B cell (primary cell): ENCODE measurements at regions not wholly inside any gene's neighbourhood (a gene's known extent, or its start where the extent isn't known, plus 50 kb on each side); places are given as distances from the start of the nearest gene placed in this dataset.

ENCODE experiments used
- ATAC-seq: fragments of 200-7000 bp; cut with Tn5 transposase; one replicate; pipeline ENCODE4 v1.10.0; 2021; ENCODE audit warnings: low read depth, mild to moderate bottlenecking, moderate number of reproducible peaks, moderate library complexity
- CTCF ChIA-PET: fragments of 350-600 bp; sonication (Branson Sonifier 250); formaldehyde crosslinking; loops from one replicate; lab custom pipeline; 2021; ENCODE audit warnings: antibody characterized with exemption, inconsistent platforms; lab: Charles Lee
- POLR2A ChIA-PET: fragments of 350-600 bp; sonication (Branson Sonifier 250); formaldehyde crosslinking; loops from one replicate; lab custom pipeline; 2021; ENCODE audit warnings: antibody characterized with exemption; lab: Charles Lee
- DNase-seq: peaks from one replicate; pipeline ENCODE4 v3.0.0; 2013
- H2AFZ ChIP-seq: 2 replicates; pipeline ENCODE4 v1.6.1; 2012; ENCODE audit warnings: mild to moderate bottlenecking, low read depth, low read length; ENCODE audit not compliant: insufficient read depth, poor library complexity, severe bottlenecking
- H3K27ac ChIP-seq, 2 donors: 1 replicate in 1 of 2; 2 replicates in 1 of 2; pipeline ENCODE4 v1.5.1; 2012 to 2013; ENCODE audit warnings: low read length in 2 of 2, mild to moderate bottlenecking in 2 of 2, moderate library complexity in 1 of 2
- H3K27me3 ChIP-seq, 4 experiments: fragments of 200-600 bp in 1 of 4; sonication (generic) in 1 of 4; replicated peaks in 1 of 4; 1 replicate in 2 of 4; 2 replicates in 2 of 4; pipeline versions ENCODE4 v1.6.1 to v1.7.0; 2013 to 2016; ENCODE audit warnings: low read length in 3 of 4, mild to moderate bottlenecking in 2 of 4, mixed read lengths in 1 of 4, moderate library complexity in 1 of 4; ENCODE audit not compliant: insufficient read depth in 4 of 4, control insufficient read depth in 3 of 4; ENCODE audit errors: control extremely low read depth in 1 of 4
- H3K36me3 ChIP-seq, 2 experiments: replicated peaks in 1 of 2; 1 replicate in 1 of 2; 2 replicates in 1 of 2; pipeline versions ENCODE4 v1.6.1 to v1.7.1; 2013; ENCODE audit warnings: low read length in 1 of 2; ENCODE audit not compliant: insufficient read depth in 2 of 2, control insufficient read depth in 1 of 2; ENCODE audit errors: control extremely low read depth in 1 of 2, extremely low read depth in 1 of 2
- H3K4me1 ChIP-seq, 2 donors: fragments of 200-600 bp in 1 of 2; sonication (generic) in 1 of 2; 1 replicate in 1 of 2; 2 replicates in 1 of 2; pipeline versions ENCODE4 v1.5.1 to v1.6.1; 2013 to 2017; ENCODE audit warnings: low read length in 2 of 2; ENCODE audit not compliant: control insufficient read depth in 2 of 2, insufficient read depth in 2 of 2
- H3K4me2 ChIP-seq: replicated peaks from 2 replicates; pipeline ENCODE3; 2012; ENCODE audit warnings: mild to moderate bottlenecking, low read depth, low read length; ENCODE audit not compliant: poor library complexity, severe bottlenecking
- H3K4me3 ChIP-seq, 5 experiments: fragments of 200-600 bp in 1 of 5; sonication (generic) in 1 of 5; 1 replicate in 3 of 5; 2 replicates in 2 of 5; pipeline versions ENCODE4 v1.5.1 to v1.7.0; 2011 to 2016; ENCODE audit warnings: low read length in 4 of 5, mild to moderate bottlenecking in 4 of 5, low read depth in 2 of 5, control low read depth in 1 of 5, moderate library complexity in 1 of 5; ENCODE audit not compliant: insufficient read depth in 1 of 5; ENCODE audit errors: control extremely low read depth in 1 of 5, extremely low read depth in 1 of 5
- H3K79me2 ChIP-seq: fragments of 200-600 bp; sonication (generic); one replicate; pipeline ENCODE4 v1.6.0; 2016; ENCODE audit warnings: low read length; ENCODE audit not compliant: control insufficient read depth, insufficient read depth
- H3K9ac ChIP-seq: fragments of 200-600 bp; sonication (generic); 2 replicates; pipeline ENCODE4 v1.6.1; 2017; ENCODE audit warnings: mild to moderate bottlenecking, low read length, moderate library complexity
- H3K9me3 ChIP-seq, 3 donors: one replicate each; pipeline versions ENCODE4 v1.6.1 to v1.7.1; 2013; ENCODE audit warnings: low read length in 2 of 3; ENCODE audit not compliant: control insufficient read depth in 2 of 3, insufficient read depth in 1 of 3; ENCODE audit errors: control extremely low read depth in 1 of 3
- H4K20me1 ChIP-seq: 2 replicates; pipeline ENCODE4 v1.6.0; 2012; ENCODE audit warnings: mild to moderate bottlenecking, low read length; ENCODE audit not compliant: insufficient read depth, control insufficient read depth, poor library complexity, severe bottlenecking
- H3K27ac Mint-ChIP-seq: one replicate; pipeline ENCODE4 v1.8.0; 2021; ENCODE audit warnings: mixed read lengths
- H3K27me3 Mint-ChIP-seq: one replicate; pipeline ENCODE4 v1.8.0; 2021; ENCODE audit warnings: mixed read lengths
- H3K4me1 Mint-ChIP-seq: one replicate; pipeline ENCODE4 v1.8.0; 2021; ENCODE audit warnings: mixed read lengths
- H3K4me3 Mint-ChIP-seq: one replicate; pipeline ENCODE4 v1.8.0; 2021; ENCODE audit warnings: mixed read lengths
- H3K9me3 Mint-ChIP-seq: one replicate; pipeline ENCODE4 v1.8.0; 2022; ENCODE audit warnings: mixed read lengths; ENCODE audit not compliant: insufficient read depth
- CTCF ChIP-seq: fragments of 200-600 bp; IDR thresholded peaks from one replicate; pipeline ENCODE4 v1.8.0; 2022; ENCODE audit warnings: antibody characterized with exemption, mild to moderate bottlenecking
- EZH2 ChIP-seq: IDR thresholded peaks from 2 replicates; pipeline ENCODE4 v1.6.1; 2012; ENCODE audit warnings: borderline replicate concordance, low read depth, mild to moderate bottlenecking, moderate library complexity, low read length; ENCODE audit not compliant: insufficient read depth, poor library complexity, severe bottlenecking
- WGBS: methylation state at CpG from one replicate; pipeline ENCODE4 v1.1.5; 2013; ENCODE audit warnings: missing lambda C conversion rate; ENCODE audit not compliant: insufficient coverage; 5-methylcytosine and 5-hydroxymethylcytosine counted together
- intact Hi-C: fragments of 100-400 bp; cut with micrococcal nuclease; formaldehyde crosslinking; loops from one replicate; pipeline ENCODE4 v1.10.0; 2022

- H3K27me3 ChIP-seq, result no peaks in the 10 kb centered on the region
- no peaks in the 10 kb centered on the region for H3K4me1 Mint-ChIP-seq
- no peak overlapping the region for H3K4me3 ChIP-seq
- no peaks in the 10 kb centered on the region for H3K4me1 ChIP-seq
- no peak overlapping the region for H2AFZ ChIP-seq
- no peak overlapping the region for H3K27ac Mint-ChIP-seq
- no peaks in the 10 kb centered on the region for H3K36me3 ChIP-seq
- peaks cover 6% of the 10 kb centered on the region for H3K27me3 Mint-ChIP-seq
- WGBS, result no CpG with 5 or more reads among the region's 3 CpGs
- DNase-seq (no peak), ATAC-seq (no peak)
- no peak overlapping the region for H3K4me3 Mint-ChIP-seq
- H3K79me2 ChIP-seq, result no peaks in the 10 kb centered on the region
- H3K9me3 Mint-ChIP-seq, result no peaks in the 10 kb centered on the region
- no peak overlapping the region for H3K9ac ChIP-seq
- intact Hi-C loops, result no loop called here
- peaks cover 0 to 5% (median 0%) of the 10 kb centered on the region in 3 donors for H3K9me3 ChIP-seq
- TF ChIP-seq CTCF (no peak), EZH2 (no peak)
- no peak overlapping the region for H3K27ac ChIP-seq
- no peaks in the 10 kb centered on the region for H4K20me1 ChIP-seq
- CTCF ChIA-PET, result no interaction called here
- POLR2A ChIA-PET, result no interaction called here
- H3K4me2 ChIP-seq, result no peak overlapping the region
Observed at GRCh38 chr6:17193106-17193775, 87.9 kb upstream of the RBM24 start.

DNA sequence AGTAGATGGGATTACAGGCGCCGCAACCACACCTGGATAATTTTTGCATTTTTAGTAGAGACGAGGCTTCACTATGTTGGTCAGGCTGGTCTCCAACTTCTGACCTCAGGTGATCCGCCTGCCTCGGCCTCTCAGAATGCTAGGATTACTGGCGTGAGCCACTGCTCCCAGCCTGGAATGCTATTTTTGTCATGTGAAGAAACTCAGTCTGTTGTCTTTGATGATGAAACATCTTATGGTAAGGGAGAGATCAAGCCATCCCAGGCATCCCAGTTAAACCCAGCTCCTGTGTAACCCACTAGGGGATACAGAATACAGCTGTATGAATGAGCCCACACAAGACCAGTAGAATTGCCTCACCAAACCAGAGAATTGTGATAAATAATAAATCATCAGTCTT, 83.6 kb upstream of the RBM24 start:
- Histone ChIP-seq H3K79me2 (no peaks in the 10 kb centered on the region), H3K4me3 (no peak overlapping the region), H3K9ac (no peak overlapping the region), H3K4me2 (no peak overlapping the region), H3K36me3 (no peaks in the 10 kb centered on the region), H3K27ac (no peak overlapping the region), H3K4me1 (no peaks in the 10 kb centered on the region), H2AFZ (no peak overlapping the region), H3K27me3 (no peaks in the 10 kb centered on the region), H4K20me1 (no peaks in the 10 kb centered on the region), H3K9me3 (peaks cover 0 to 13% (median 3%) of the 10 kb centered on the region in 3 donors)
- WGBS, result 93% methylated on average over 4 of the region's 6 CpGs
- Mint-ChIP-seq H3K4me1 (no peaks in the 10 kb centered on the region), H3K9me3 (no peaks in the 10 kb centered on the region), H3K4me3 (no peak overlapping the region), H3K27ac (no peak overlapping the region), H3K27me3 (no peaks in the 10 kb centered on the region)
- intact Hi-C loops, result no loop called here
- TF ChIP-seq EZH2 (no peak), CTCF (no peak)
- CTCF ChIA-PET, result no interaction called here
- no peak for ATAC-seq
- no peak for DNase-seq
- POLR2A ChIA-PET, result no interaction called here
